ENCODE measurements at regions not wholly inside any gene's neighbourhood (a gene's known extent, or its start where the extent isn't known, plus 50 kb on each side); places are given as distances from the start of the nearest gene placed in this dataset.

DNA sequence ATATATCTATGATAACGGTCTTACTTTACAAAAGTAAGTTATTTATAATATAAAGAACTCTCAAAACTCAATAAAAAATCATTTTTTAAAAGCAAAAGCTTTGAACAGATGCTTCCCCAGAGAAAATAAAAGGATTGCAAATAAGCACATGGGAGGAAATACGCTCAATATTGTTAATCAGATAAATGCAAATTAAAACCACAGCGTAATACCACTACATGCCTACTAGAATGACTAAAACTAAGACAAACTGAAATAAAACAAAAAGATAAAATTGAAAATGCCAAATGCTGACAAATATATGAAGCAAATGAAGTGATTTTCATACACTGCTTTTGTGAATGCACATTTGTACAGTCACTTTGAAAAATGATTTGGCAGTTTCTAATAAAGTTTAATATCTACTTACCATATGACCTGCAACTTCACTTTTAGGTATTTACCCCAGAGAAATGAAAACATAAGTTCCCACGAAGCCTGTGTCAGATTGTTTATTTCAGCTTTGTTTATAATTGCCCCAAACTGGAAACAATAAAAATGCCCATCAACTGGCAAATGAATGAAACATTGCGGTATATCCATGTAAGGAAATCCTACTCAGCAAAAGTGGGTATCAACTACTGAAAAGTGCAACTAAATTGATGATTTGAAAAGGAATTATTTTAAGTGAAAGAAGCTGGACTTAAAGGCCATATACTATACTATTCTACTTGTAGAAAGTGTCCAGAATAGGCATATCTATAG, 1072.4 kb downstream of the TMTC2 start:
- no peak overlapping the region for H3K27ac ChIP-seq (ENCODE audit: low read length)
- no peaks in the 10 kb centered on the region for H4K20me1 ChIP-seq (ENCODE audit: insufficient read depth, low read length)
- H3K9me3 ChIP-seq (ENCODE audit: insufficient read depth, low read length, severe bottlenecking) = no peaks in the 10 kb centered on the region
- H3K4me2 ChIP-seq (ENCODE audit: insufficient read depth, low read length) = no peak overlapping the region
- no peaks in the 10 kb centered on the region for H3K4me1 ChIP-seq (ENCODE audit: insufficient read depth, low read length)
- no peak overlapping the region for H3K4me3 ChIP-seq (ENCODE audit: low read depth in 1 of 2, low read length in 2 of 2)
- DNase-seq (no peak), ATAC-seq (ENCODE audit: insufficient read depth, low read depth) (no peak)
- no peaks in the 10 kb centered on the region for H3K27me3 ChIP-seq (ENCODE audit: insufficient read depth, low read length, poor library complexity)
- H3K79me2 ChIP-seq (ENCODE audit: insufficient read depth, low read length) = no peaks in the 10 kb centered on the region
- no peak overlapping the region for H3K9ac ChIP-seq (ENCODE audit: low read depth, low read length)
- no peaks in the 10 kb centered on the region for H3K36me3 ChIP-seq (ENCODE audit: insufficient read depth, low read length)
- no peak overlapping the region for H2AFZ ChIP-seq (ENCODE audit: low read depth, low read length)
- TF ChIP-seq CTCF (IDR thresholded peaks at IDR 0.05; ENCODE audit: borderline replicate concordance, extremely low read depth, low read length, poor library complexity, severe bottlenecking) (no peak), EZH2 (IDR thresholded peaks at IDR 0.05; ENCODE audit: borderline replicate concordance, low read depth, low read length, severe bottlenecking) (no peak)

DNA sequence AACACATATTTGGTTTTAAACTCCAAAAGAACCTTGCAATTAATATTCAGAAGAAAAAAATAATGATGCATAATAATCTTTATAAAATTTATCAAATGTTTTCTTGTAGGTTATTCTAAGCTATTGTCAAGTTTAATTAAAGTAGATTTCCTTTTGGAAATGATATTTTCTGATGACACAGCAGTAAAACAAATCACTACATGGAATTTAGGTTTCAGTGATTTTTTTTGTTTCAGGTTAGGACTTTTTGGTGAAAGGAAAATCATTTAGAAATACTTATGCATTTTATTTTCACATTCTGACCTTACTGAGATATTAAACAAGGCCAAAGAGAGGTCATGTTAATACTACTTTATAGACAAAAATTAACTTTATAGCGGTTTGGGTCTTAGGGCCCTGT, 1067.2 kb downstream of the TMTC2 start:
- Histone ChIP-seq H3K9ac (ENCODE audit: low read depth, low read length) (no peak overlapping the region), H3K79me2 (ENCODE audit: insufficient read depth, low read length) (no peaks in the 10 kb centered on the region), H3K27ac (ENCODE audit: low read length) (no peak overlapping the region), H3K36me3 (ENCODE audit: insufficient read depth, low read length) (no peaks in the 10 kb centered on the region), H3K4me3 (ENCODE audit: low read depth in 1 of 2, low read length in 2 of 2) (no peak overlapping the region), H3K27me3 (ENCODE audit: insufficient read depth, low read length, poor library complexity) (no peaks in the 10 kb centered on the region), H3K4me2 (ENCODE audit: insufficient read depth, low read length) (no peak overlapping the region), H2AFZ (ENCODE audit: low read depth, low read length) (no peak overlapping the region), H3K9me3 (ENCODE audit: insufficient read depth, low read length, severe bottlenecking) (no peaks in the 10 kb centered on the region), H4K20me1 (ENCODE audit: insufficient read depth, low read length) (no peaks in the 10 kb centered on the region), H3K4me1 (ENCODE audit: insufficient read depth, low read length) (no peaks in the 10 kb centered on the region)
- DNase-seq (no peak), ATAC-seq (ENCODE audit: insufficient read depth, low read depth) (no peak)
- no peak for TF ChIP-seq CTCF (IDR thresholded peaks at IDR 0.05; ENCODE audit: borderline replicate concordance, extremely low read depth, low read length, poor library complexity, severe bottlenecking)
- no peak for TF ChIP-seq EZH2 (IDR thresholded peaks at IDR 0.05; ENCODE audit: borderline replicate concordance, low read depth, low read length, severe bottlenecking)

DNA sequence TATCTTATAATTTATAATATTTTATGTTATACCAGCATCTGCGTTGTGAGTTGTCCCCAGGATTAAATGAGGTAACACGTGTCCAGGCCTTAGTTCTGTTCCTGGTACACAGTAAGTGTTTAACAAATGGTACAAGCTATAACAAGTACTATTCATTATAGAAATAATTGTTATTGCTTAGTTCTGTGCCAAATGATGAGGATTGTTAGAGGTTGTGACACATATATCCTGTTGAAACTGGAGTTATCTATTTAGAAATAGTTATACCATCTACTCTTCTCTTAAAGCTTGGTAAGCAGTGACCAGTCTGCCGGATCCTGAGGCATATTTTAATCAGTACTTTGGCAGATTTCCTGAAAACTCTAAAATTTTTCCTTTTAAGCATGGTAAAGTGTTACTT, 1066.5 kb downstream of the TMTC2 start:
- no peak for ATAC-seq (ENCODE audit: insufficient read depth, low read depth)
- no peak overlapping the region for H3K4me3 ChIP-seq (ENCODE audit: low read depth in 1 of 2, low read length in 2 of 2)

More for the DNA sequence above, 1066.5 kb downstream of the TMTC2 start:
- TF ChIP-seq EZH2 (IDR thresholded peaks at IDR 0.05; ENCODE audit: borderline replicate concordance, low read depth, low read length, severe bottlenecking) (no peak), CTCF (IDR thresholded peaks at IDR 0.05; ENCODE audit: borderline replicate concordance, extremely low read depth, low read length, poor library complexity, severe bottlenecking) (no peak)
- Histone ChIP-seq H3K79me2 (ENCODE audit: insufficient read depth, low read length) (no peaks in the 10 kb centered on the region), H3K27ac (ENCODE audit: low read length) (no peak overlapping the region), H4K20me1 (ENCODE audit: insufficient read depth, low read length) (no peaks in the 10 kb centered on the region), H3K9me3 (ENCODE audit: insufficient read depth, low read length, severe bottlenecking) (no peaks in the 10 kb centered on the region), H3K9ac (ENCODE audit: low read depth, low read length) (no peak overlapping the region), H3K27me3 (ENCODE audit: insufficient read depth, low read length, poor library complexity) (no peaks in the 10 kb centered on the region), H3K4me1 (ENCODE audit: insufficient read depth, low read length) (no peaks in the 10 kb centered on the region), H2AFZ (ENCODE audit: low read depth, low read length) (no peak overlapping the region), H3K4me2 (ENCODE audit: insufficient read depth, low read length) (no peak overlapping the region), H3K36me3 (ENCODE audit: insufficient read depth, low read length) (no peaks in the 10 kb centered on the region)
- no peak for DNase-seq

Data from DND-41 (cell line).